ENCODE measurements at regions not wholly inside any gene's neighbourhood (a gene's known extent, or its start where the extent isn't known, plus 50 kb on each side); places are given as distances from the start of the nearest gene placed in this dataset.

- TF ChIP-seq, protein P1, sequence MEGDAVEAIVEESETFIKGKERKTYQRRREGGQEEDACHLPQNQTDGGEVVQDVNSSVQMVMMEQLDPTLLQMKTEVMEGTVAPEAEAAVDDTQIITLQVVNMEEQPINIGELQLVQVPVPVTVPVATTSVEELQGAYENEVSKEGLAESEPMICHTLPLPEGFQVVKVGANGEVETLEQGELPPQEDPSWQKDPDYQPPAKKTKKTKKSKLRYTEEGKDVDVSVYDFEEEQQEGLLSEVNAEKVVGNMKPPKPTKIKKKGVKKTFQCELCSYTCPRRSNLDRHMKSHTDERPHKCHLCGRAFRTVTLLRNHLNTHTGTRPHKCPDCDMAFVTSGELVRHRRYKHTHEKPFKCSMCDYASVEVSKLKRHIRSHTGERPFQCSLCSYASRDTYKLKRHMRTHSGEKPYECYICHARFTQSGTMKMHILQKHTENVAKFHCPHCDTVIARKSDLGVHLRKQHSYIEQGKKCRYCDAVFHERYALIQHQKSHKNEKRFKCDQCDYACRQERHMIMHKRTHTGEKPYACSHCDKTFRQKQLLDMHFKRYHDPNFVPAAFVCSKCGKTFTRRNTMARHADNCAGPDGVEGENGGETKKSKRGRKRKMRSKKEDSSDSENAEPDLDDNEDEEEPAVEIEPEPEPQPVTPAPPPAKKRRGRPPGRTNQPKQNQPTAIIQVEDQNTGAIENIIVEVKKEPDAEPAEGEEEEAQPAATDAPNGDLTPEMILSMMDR (conservative IDR thresholded peaks at IDR 0.05; ENCODE audit: control insufficient read depth, insufficient read depth, low read depth, low read length): no peak
- peak; percentile 53 for DNase-seq (ENCODE audit: low read depth)
- H3K4me3 ChIP-seq (ENCODE audit: control insufficient read depth, low read depth, low read length): no peak overlapping the region
Measured at GRCh38 chr2:187994464-187995331, 297.0 kb upstream of the GULP1 start.

DNA sequence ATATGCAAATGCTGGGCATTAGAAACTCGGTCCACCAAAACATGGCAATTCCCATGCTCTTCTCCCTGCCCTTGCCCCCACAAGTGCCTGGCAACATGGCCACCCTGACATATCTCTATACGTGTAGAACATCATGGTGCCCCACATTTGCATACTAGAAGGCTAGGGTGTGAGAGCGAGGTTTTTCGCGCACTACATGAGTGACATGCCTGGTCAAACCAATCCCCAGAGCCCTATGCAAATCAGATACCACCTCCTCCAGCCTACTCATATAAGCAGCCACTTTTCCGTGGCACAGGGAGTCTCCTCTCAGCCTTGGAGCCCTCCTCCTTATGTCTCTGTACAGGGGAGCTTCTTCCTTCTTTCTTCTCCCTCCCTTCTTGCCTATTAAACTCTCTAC is 296.1 kb upstream of the GULP1 start:
- no peak for DNase-seq (ENCODE audit: low read depth)
- TF ChIP-seq, protein P1 (conservative IDR thresholded peaks at IDR 0.05; ENCODE audit: control insufficient read depth, insufficient read depth, low read depth, low read length): no peak
- no peak overlapping the region for H3K4me3 ChIP-seq (ENCODE audit: control insufficient read depth, low read depth, low read length)

DNA sequence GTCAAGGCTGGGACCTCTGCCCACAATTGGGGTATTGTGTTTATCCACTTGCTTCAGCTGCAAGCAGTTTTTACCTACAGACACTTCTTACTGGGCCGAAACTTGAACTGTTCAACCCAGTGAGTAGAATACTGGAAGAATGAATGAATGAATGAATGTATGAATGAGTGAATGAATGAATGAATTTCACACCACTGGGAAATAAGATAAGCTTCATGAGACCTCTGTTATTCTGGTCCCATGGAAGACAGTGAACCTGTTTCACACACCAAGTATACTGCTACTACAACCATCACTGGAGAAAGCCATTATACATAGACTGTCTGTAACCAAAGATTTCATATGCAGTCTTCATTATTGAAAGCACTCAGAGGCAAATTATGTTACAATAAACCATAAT is 295.0 kb upstream of the GULP1 start:
- TF ChIP-seq, protein P1 (conservative IDR thresholded peaks at IDR 0.05; ENCODE audit: control insufficient read depth, insufficient read depth, low read depth, low read length): no peak
- no peak overlapping the region for H3K4me3 ChIP-seq (ENCODE audit: control insufficient read depth, low read depth, low read length)
- DNase-seq (ENCODE audit: low read depth): no peak

DNA sequence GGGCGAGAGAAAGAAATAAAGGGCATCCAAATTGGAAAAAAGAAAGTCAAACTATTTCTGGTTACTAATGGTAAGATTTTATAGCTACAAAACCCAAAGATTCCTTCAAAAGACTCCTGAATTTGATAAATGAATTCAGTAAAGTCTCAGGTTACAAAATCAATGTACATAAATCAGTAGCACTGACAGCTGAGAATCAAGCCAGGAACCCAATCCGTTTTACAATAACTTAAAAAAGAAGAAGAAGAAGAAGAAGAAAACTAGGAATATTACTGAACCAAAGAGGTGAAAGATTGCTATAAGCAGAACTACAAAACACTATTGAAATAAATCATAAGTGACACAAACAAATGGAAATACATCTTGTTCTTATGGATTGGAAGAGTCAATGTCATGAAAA is 291.5 kb upstream of the GULP1 start:
- no peak overlapping the region for H3K4me3 ChIP-seq (ENCODE audit: control insufficient read depth, low read depth, low read length)
- TF ChIP-seq, protein P1 (conservative IDR thresholded peaks at IDR 0.05; ENCODE audit: control insufficient read depth, insufficient read depth, low read depth, low read length): no peak

DNA sequence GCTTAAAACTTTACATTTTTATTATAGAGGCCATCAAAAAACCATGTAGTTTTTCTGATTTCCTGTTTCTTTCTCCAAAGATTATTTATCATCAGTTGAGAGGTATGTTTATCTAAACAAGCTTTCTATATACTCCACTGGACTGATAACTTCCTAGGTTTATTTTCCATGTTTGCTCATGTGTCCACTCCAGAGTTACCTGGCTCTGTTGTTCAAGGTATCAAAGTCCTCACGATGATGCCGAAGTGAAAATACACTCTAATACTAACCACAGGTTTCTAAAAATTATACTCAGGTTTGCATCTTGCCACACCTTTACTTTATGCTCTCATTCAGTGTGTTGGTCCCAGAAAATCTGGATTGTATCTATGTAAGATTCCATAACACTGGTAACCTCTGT is 287.9 kb upstream of the GULP1 start:
- H3K4me3 ChIP-seq (ENCODE audit: control insufficient read depth, low read depth, low read length): no peak overlapping the region
- TF ChIP-seq, protein P1 (conservative IDR thresholded peaks at IDR 0.05; ENCODE audit: control insufficient read depth, insufficient read depth, low read depth, low read length): no peak
- no peak for DNase-seq (ENCODE audit: low read depth)

More for the DNA sequence above, 291.5 kb upstream of the GULP1 start:
- no peak for DNase-seq (ENCODE audit: low read depth)

- no peak for DNase-seq (ENCODE audit: low read depth)
- H3K4me3 ChIP-seq (ENCODE audit: control insufficient read depth, low read depth, low read length): no peak overlapping the region
- TF ChIP-seq, protein P1 (conservative IDR thresholded peaks at IDR 0.05; ENCODE audit: control insufficient read depth, insufficient read depth, low read depth, low read length): no peak
Measured at GRCh38 chr2:188013767-188014166, 277.9 kb upstream of the GULP1 start.

All from fibroblast of mammary gland (primary cell).